Left ventricle myocardium inferior (tissue), 1 donor: ENCODE measurements at regions not wholly inside any gene's neighbourhood (a gene's known extent, or its start where the extent isn't known, plus 50 kb on each side); places are given as distances from the start of the nearest gene placed in this dataset.

ENCODE experiments used
- DNase-seq: peaks from one replicate; pipeline ENCODE4 v3.0.0-alpha.2; 2020
- H3K27ac ChIP-seq: fragments of 200-600 bp; replicated peaks from 2 replicates; pipeline ENCODE4 v1.8.0; 2021
- H3K27me3 ChIP-seq: fragments of 200-600 bp; 2 replicates; pipeline ENCODE4 v1.8.0; 2021; ENCODE audit warnings: low read depth
- H3K36me3 ChIP-seq: fragments of 200-600 bp; 2 replicates; pipeline ENCODE4 v1.8.0; 2021
- H3K4me1 ChIP-seq: fragments of 200-600 bp; 2 replicates; pipeline ENCODE4 v1.8.0; 2021
- H3K4me3 ChIP-seq: fragments of 200-600 bp; 2 replicates; pipeline ENCODE4 v1.8.0; 2021; ENCODE audit warnings: mild to moderate bottlenecking, moderate library complexity
- H3K9me3 ChIP-seq: fragments of 200-600 bp; replicated peaks from 2 replicates; pipeline ENCODE4 v1.8.0; 2021
- CTCF ChIP-seq: fragments of 200-600 bp; IDR thresholded peaks from 2 replicates; pipeline ENCODE4 v1.8.0; 2021; ENCODE audit warnings: antibody characterized with exemption, mild to moderate bottlenecking, borderline replicate concordance
- intact Hi-C: fragments of 100-400 bp; cut with micrococcal nuclease; formaldehyde crosslinking; loops from one replicate; pipeline ENCODE4 v1.11.0; 2022
- donor health status: DM: no; HTN: yes; CAD: no; lungs with severe emphysema.

- no peak overlapping the region for H3K4me3 ChIP-seq
- intact Hi-C loops: no loop called here
- peak; percentile 9 for TF ChIP-seq CTCF
- no peaks in the 10 kb centered on the region for H3K27me3 ChIP-seq
- peaks cover 27% of the 10 kb centered on the region for H3K4me1 ChIP-seq
- DNase-seq: no peak
- no peaks in the 10 kb centered on the region for H3K36me3 ChIP-seq
- no peaks in the 10 kb centered on the region for H3K9me3 ChIP-seq
- peak overlapping the region; percentile 35 for H3K27ac ChIP-seq
Observed at GRCh38 chr4:104735174-104735573, 240.5 kb upstream of the CXXC4 start.

- intact Hi-C loops: no loop called here
- H3K27ac ChIP-seq: no peak overlapping the region
- H3K9me3 ChIP-seq: no peaks in the 10 kb centered on the region
- H3K4me3 ChIP-seq: no peak overlapping the region
- TF ChIP-seq CTCF: no peak
- H3K27me3 ChIP-seq: no peaks in the 10 kb centered on the region
- DNase-seq: no peak
- no peaks in the 10 kb centered on the region for H3K36me3 ChIP-seq
- peaks cover 13% of the 10 kb centered on the region for H3K4me1 ChIP-seq
Observed at GRCh38 chr4:104740161-104740560, 245.5 kb upstream of the CXXC4 start.

GRCh38 chr4:104743215-104743653, 248.5 kb upstream of the CXXC4 start:
- Histone ChIP-seq H3K9me3 (no peaks in the 10 kb centered on the region), H3K27me3 (no peaks in the 10 kb centered on the region), H3K4me3 (no peak overlapping the region), H3K4me1 (peaks cover 8% of the 10 kb centered on the region), H3K36me3 (no peaks in the 10 kb centered on the region), H3K27ac (no peak overlapping the region)
- intact Hi-C loops: no loop called here
- TF ChIP-seq CTCF: no peak
- DNase-seq: no peak

GRCh38 chr4:104747635-104748034, 252.9 kb upstream of the CXXC4 start:
- Histone ChIP-seq H3K9me3 (no peaks in the 10 kb centered on the region), H3K36me3 (no peaks in the 10 kb centered on the region), H3K27me3 (no peaks in the 10 kb centered on the region), H3K27ac (no peak overlapping the region), H3K4me3 (no peak overlapping the region), H3K4me1 (peaks cover 10% of the 10 kb centered on the region)
- intact Hi-C loops: no loop called here
- TF ChIP-seq CTCF: no peak
- no peak for DNase-seq

- intact Hi-C loops: no loop called here
- no peaks in the 10 kb centered on the region for H3K27me3 ChIP-seq
- DNase-seq: no peak
- no peak overlapping the region for H3K27ac ChIP-seq
- H3K36me3 ChIP-seq: no peaks in the 10 kb centered on the region
- H3K9me3 ChIP-seq: no peaks in the 10 kb centered on the region
- TF ChIP-seq CTCF: no peak
- H3K4me3 ChIP-seq: no peak overlapping the region
- H3K4me1 ChIP-seq: peaks cover 6% of the 10 kb centered on the region
Observed at GRCh38 chr4:104749062-104749461, 254.4 kb upstream of the CXXC4 start.

GRCh38 chr4:104750008-104750407, 255.3 kb upstream of the CXXC4 start:
- intact Hi-C loops: no loop called here

More at GRCh38 chr4:104750008-104750407, 255.3 kb upstream of the CXXC4 start:
- no peak for TF ChIP-seq CTCF
- DNase-seq: no peak
- no peaks in the 10 kb centered on the region for H3K27me3 ChIP-seq
- H3K9me3 ChIP-seq: no peaks in the 10 kb centered on the region
- H3K36me3 ChIP-seq: no peaks in the 10 kb centered on the region
- H3K27ac ChIP-seq: no peak overlapping the region
- peaks cover 6% of the 10 kb centered on the region for H3K4me1 ChIP-seq
- H3K4me3 ChIP-seq: no peak overlapping the region
